H9 (cell line): ENCODE measurements at regions not wholly inside any gene's neighbourhood (a gene's known extent, or its start where the extent isn't known, plus 50 kb on each side); places are given as distances from the start of the nearest gene placed in this dataset.
A peak's percentile ranks its signal among the peaks of the same experiment; 100 is the strongest.

Experiments used
- DNase-seq: peaks from one replicate; pipeline ENCODE4 v3.0.0-alpha.2; 2017
- H2AFZ ChIP-seq: one replicate; pipeline ENCODE4 v1.6.1; 2013; ENCODE audit warnings: mild to moderate bottlenecking, low read length, control low read depth, moderate library complexity
- H2AK5ac ChIP-seq: 2 replicates; pipeline ENCODE4 v1.6.1; 2013; ENCODE audit warnings: low read length, control low read depth, mixed read lengths; ENCODE audit not compliant: insufficient read length
- H2BK120ac ChIP-seq: one replicate; pipeline ENCODE4 v1.6.1; 2013; ENCODE audit warnings: low read depth, mild to moderate bottlenecking, low read length, control low read depth, inconsistent platforms; ENCODE audit not compliant: poor library complexity, severe bottlenecking
- H2BK12ac ChIP-seq: 2 replicates; pipeline ENCODE4 v1.6.1; 2013; ENCODE audit warnings: low read length, control low read depth, mixed read lengths, low read depth; ENCODE audit not compliant: insufficient read length
- H2BK15ac ChIP-seq: 2 replicates; pipeline ENCODE4 v1.6.1; 2013; ENCODE audit warnings: low read depth, low read length, control low read depth
- H2BK20ac ChIP-seq: one replicate; pipeline ENCODE4 v1.6.1; 2013; ENCODE audit warnings: low read depth, mild to moderate bottlenecking, low read length, control low read depth, inconsistent platforms; ENCODE audit not compliant: poor library complexity, severe bottlenecking
- H2BK5ac ChIP-seq: 2 replicates; pipeline ENCODE4 v1.6.1; 2013; ENCODE audit warnings: low read length, control low read depth, mixed read lengths; ENCODE audit not compliant: insufficient read length
- H3K14ac ChIP-seq: 2 replicates; pipeline ENCODE4 v1.6.1; 2013; ENCODE audit warnings: low read length, control low read depth; ENCODE audit not compliant: insufficient read depth
- H3K18ac ChIP-seq: 2 replicates; pipeline ENCODE4 v1.6.1; 2013; ENCODE audit warnings: low read depth, mild to moderate bottlenecking, mixed read lengths, low read length, control low read depth; ENCODE audit not compliant: insufficient read length
- H3K23ac ChIP-seq: 2 replicates; pipeline ENCODE4 v1.6.1; 2013; ENCODE audit warnings: low read length, control low read depth, mixed read lengths, low read depth; ENCODE audit not compliant: insufficient read length
- H3K23me2 ChIP-seq: 2 replicates; pipeline ENCODE4 v1.6.1; 2013; ENCODE audit warnings: low read depth, mild to moderate bottlenecking, mixed read lengths, low read length, control low read depth; ENCODE audit not compliant: insufficient read length, poor library complexity, severe bottlenecking
- H3K27ac ChIP-seq: 2 replicates; pipeline ENCODE4 v1.5.1; 2013; ENCODE audit warnings: low read length, control low read depth, mixed read lengths, low read depth; ENCODE audit not compliant: insufficient read length
- H3K27me3 ChIP-seq: 2 replicates; pipeline ENCODE4 v1.6.1; 2013; ENCODE audit warnings: low read length, control low read depth, inconsistent platforms; ENCODE audit not compliant: insufficient read depth
- H3K4ac ChIP-seq: 2 replicates; pipeline ENCODE4 v1.6.1; 2013; ENCODE audit warnings: low read depth, mild to moderate bottlenecking, control low read depth, inconsistent platforms, low read length, moderate library complexity
- H3K4me1 ChIP-seq: 2 replicates; pipeline ENCODE4 v1.6.1; 2013; ENCODE audit warnings: low read length, control low read depth, inconsistent platforms; ENCODE audit not compliant: insufficient read depth
- H3K4me2 ChIP-seq: 2 replicates; pipeline ENCODE4 v1.6.1; 2013; ENCODE audit warnings: low read length, control low read depth, mixed read lengths; ENCODE audit not compliant: insufficient read length, insufficient read depth
- H3K56ac ChIP-seq: 2 replicates; pipeline ENCODE4 v1.6.1; 2013; ENCODE audit warnings: low read depth, mild to moderate bottlenecking, mixed read lengths, low read length, control low read depth; ENCODE audit not compliant: insufficient read length
- H3K79me1 ChIP-seq: 2 replicates; pipeline ENCODE4 v1.6.1; 2013; ENCODE audit warnings: low read depth, mild to moderate bottlenecking, moderate library complexity, low read length, control low read depth, inconsistent platforms; ENCODE audit not compliant: insufficient read depth, poor library complexity, severe bottlenecking
- H3K79me2 ChIP-seq: 2 replicates; pipeline ENCODE4 v1.6.1; 2013; ENCODE audit warnings: low read length, control low read depth, inconsistent platforms; ENCODE audit not compliant: insufficient read depth
- H3K9ac ChIP-seq: 2 replicates; pipeline ENCODE4 v1.6.1; 2013; ENCODE audit warnings: low read length, control low read depth, mixed read lengths; ENCODE audit not compliant: insufficient read length; ENCODE audit errors: extremely low read depth
- H3K9me3 ChIP-seq: one replicate; pipeline ENCODE4 v1.6.1; 2013; ENCODE audit warnings: low read depth, low read length, inconsistent platforms; ENCODE audit not compliant: control insufficient read depth
- H3T11ph ChIP-seq: one replicate; pipeline ENCODE4 v1.6.1; 2013; ENCODE audit warnings: mild to moderate bottlenecking, low read length, control low read depth, inconsistent platforms
- H4K20me1 ChIP-seq: one replicate; pipeline ENCODE4 v1.6.1; 2013; ENCODE audit not compliant: control insufficient read depth, insufficient read length, insufficient read depth
- H4K5ac ChIP-seq: 2 replicates; pipeline ENCODE4 v1.6.1; 2013; ENCODE audit warnings: low read depth, mild to moderate bottlenecking, mixed read lengths, low read length, control low read depth; ENCODE audit not compliant: insufficient read length
- H4K8ac ChIP-seq: replicated peaks from 2 replicates; pipeline ENCODE4 v1.6.1; 2013; ENCODE audit warnings: low read length, control low read depth, mixed read lengths, low read depth; ENCODE audit not compliant: insufficient read length
- H4K91ac ChIP-seq: 2 replicates; pipeline ENCODE4 v1.6.1; 2013; ENCODE audit warnings: low read depth, mild to moderate bottlenecking, moderate library complexity, mixed read lengths, low read length, control low read depth; ENCODE audit not compliant: insufficient read length
- H3K27ac Mint-ChIP-seq, 3 experiments: 2 replicates in 2 of 3; 3 replicates in 1 of 3; pipeline ENCODE4 v1.8.0; 2020 to 2021; ENCODE audit warnings: mixed read lengths in 3 of 3, mild to moderate bottlenecking in 1 of 3, moderate library complexity in 1 of 3
- H3K27me3 Mint-ChIP-seq: 2 replicates; pipeline ENCODE4 v1.8.0; 2021; ENCODE audit warnings: low read depth, mild to moderate bottlenecking, moderate library complexity, mixed read lengths
- H3K36me3 Mint-ChIP-seq, 3 experiments: 2 replicates in 2 of 3; 3 replicates in 1 of 3; pipeline ENCODE4 v1.8.0; 2020 to 2021; ENCODE audit warnings: low read depth in 3 of 3, mixed read lengths in 3 of 3; ENCODE audit not compliant: insufficient read depth in 1 of 3
- H3K4me1 Mint-ChIP-seq, 2 experiments: 2 replicates each; pipeline ENCODE4 v1.8.0; 2020; ENCODE audit warnings: mixed read lengths in 2 of 2
- H3K4me3 Mint-ChIP-seq, 2 experiments: 2 replicates in 1 of 2; 3 replicates in 1 of 2; pipeline ENCODE4 v1.8.0; 2020 to 2021; ENCODE audit warnings: mild to moderate bottlenecking in 2 of 2, mixed read lengths in 2 of 2, moderate library complexity in 1 of 2
- H3K9me3 Mint-ChIP-seq, 2 experiments: 2 replicates in 1 of 2; 3 replicates in 1 of 2; pipeline ENCODE4 v1.8.0; 2020; ENCODE audit warnings: mild to moderate bottlenecking in 2 of 2, mixed read lengths in 2 of 2, moderate library complexity in 1 of 2
- CTCF ChIP-seq: fragments of 200-600 bp; sonication (generic); conservative IDR thresholded peaks from 3 replicates; pipeline ENCODE4 v1.8.0; 2021; ENCODE audit warnings: antibody characterized with exemption, mild to moderate bottlenecking
- WGBS: extraction: QIAGEN DNeasy Blood & Tissue Kit; methylation state at CpG from one replicate; pipeline ENCODE4 v1.1.7; 2013; ENCODE audit warnings: missing lambda C conversion rate, low lambda C conversion rate, mixed read lengths; ENCODE audit not compliant: insufficient read length; ENCODE audit errors: extremely low coverage; 5-methylcytosine and 5-hydroxymethylcytosine counted together

DNA sequence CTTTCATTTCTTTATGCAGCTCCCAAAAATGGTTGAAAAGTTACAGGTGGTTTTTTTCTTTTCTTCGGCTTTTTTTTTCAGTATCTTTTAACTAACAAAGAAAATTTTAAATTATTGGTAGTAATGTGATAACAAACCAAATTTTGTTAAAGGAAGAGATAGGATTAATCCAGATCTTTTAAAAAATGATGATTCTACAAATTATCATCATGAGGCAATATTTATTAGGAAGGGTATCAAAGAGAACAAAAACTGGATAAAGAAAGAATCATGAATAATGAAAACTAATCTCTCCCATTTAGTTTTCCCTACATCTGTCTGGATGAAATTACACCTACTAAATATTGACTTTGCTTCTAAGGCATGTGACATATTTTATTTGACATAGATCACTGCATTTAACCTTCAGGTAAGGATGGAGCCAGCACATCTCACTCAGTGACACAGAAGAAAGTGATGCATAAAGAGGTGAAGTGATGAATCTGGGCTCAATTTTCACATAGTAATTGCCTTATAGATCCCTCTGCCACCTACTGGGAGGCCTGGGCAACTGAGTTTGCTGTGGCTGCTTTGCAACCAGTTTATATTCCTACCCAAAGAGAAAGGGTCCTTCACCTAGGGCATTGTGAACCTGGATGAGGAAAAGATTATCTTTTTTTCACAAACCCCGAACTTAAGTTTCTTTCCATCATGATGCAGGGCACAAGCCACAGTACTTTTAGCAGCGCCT, 155.6 kb downstream of the HNRNPD start:
- Histone ChIP-seq H3K27ac (no peak overlapping the region), H2BK120ac (no peak overlapping the region), H3K27me3 (peaks cover 2% of the 10 kb centered on the region; the same call in 1 of the 2 replicates), H3K23ac (no peak overlapping the region), H2AFZ (no peak overlapping the region), H4K8ac (no peak overlapping the region), H3K14ac (no peak overlapping the region), H4K20me1 (no peaks in the 10 kb centered on the region), H3K56ac (no peak overlapping the region), H2BK5ac (no peak overlapping the region), H2AK5ac (no peak overlapping the region), H3K9ac (no peak overlapping the region), H3K18ac (no peak overlapping the region), H3T11ph (no peak overlapping the region), H2BK12ac (no peak overlapping the region), H3K4ac (no peak overlapping the region), H3K79me2 (no peaks in the 10 kb centered on the region), H3K23me2 (no peaks in the 10 kb centered on the region), H3K79me1 (no peaks in the 10 kb centered on the region), H2BK20ac (no peak overlapping the region), H3K4me1 (no peaks in the 10 kb centered on the region), H4K5ac (no peak overlapping the region), H2BK15ac (no peak overlapping the region), H3K4me2 (no peak overlapping the region), H4K91ac (no peak overlapping the region), H3K9me3 (no peaks in the 10 kb centered on the region)
- DNase-seq = no peak
- H3K9me3 Mint-ChIP-seq = 0 out of 5 replicates have a peak, but pooled peaks cover 0 to 1% of the 10 kb centered on the region in 2 experiments
- H3K36me3 Mint-ChIP-seq = no peaks in the 10 kb centered on the region; a peak in 1 of 7 replicates
- H3K27ac Mint-ChIP-seq = no peak overlapping the region
- peak; percentile 52 for TF ChIP-seq CTCF
- H3K4me1 Mint-ChIP-seq = no peaks in the 10 kb centered on the region; a peak in 1 of 4 replicates
- peaks cover 6% of the 10 kb centered on the region for H3K27me3 Mint-ChIP-seq
- H3K4me3 Mint-ChIP-seq = no peak overlapping the region
- no CpG with 5 or more reads among the region's 3 CpGs for whole genome bisulfite sequencing
